Sigmoid colon (tissue), 4 donors: ENCODE measurements at regions not wholly inside any gene's neighbourhood (a gene's known extent, or its start where the extent isn't known, plus 50 kb on each side); places are given as distances from the start of the nearest gene placed in this dataset.

Experiments used
- CTCF ChIP-seq, 4 experiments: fragments of 450-650 bp in 3 of 4; fragments of 200-600 bp in 1 of 4; IDR thresholded peaks; one replicate each; pipeline ENCODE4 v1.5.1; 2016 to 2019; ENCODE audit warnings: antibody characterized with exemption in 4 of 4, mild to moderate bottlenecking in 3 of 4, moderate library complexity in 2 of 4
- EP300 ChIP-seq, 4 donors: sonication (generic); formaldehyde crosslinking; IDR thresholded peaks; one replicate each; pipeline ENCODE4 v1.6.1; 2017; ENCODE audit warnings: antibody characterized with exemption in 4 of 4
- POLR2A ChIP-seq, 2 donors: fragments of 450-650 bp; IDR thresholded peaks; one replicate each; pipeline ENCODE4 v1.6.1; 2016; ENCODE audit warnings: antibody characterized with exemption in 2 of 2, mild to moderate bottlenecking in 2 of 2, moderate library complexity in 2 of 2
- POLR2AphosphoS5 ChIP-seq, 4 donors: sonication (generic); formaldehyde crosslinking; IDR thresholded peaks; one replicate each; pipeline ENCODE4 v1.6.1; 2017; ENCODE audit warnings: antibody characterized with exemption in 4 of 4

GRCh38 chr4:54813674-54814073 lies 155.9 kb downstream of the KIT start:
- TF ChIP-seq CTCF (IDR thresholded peaks at IDR 0.05) (no peak), POLR2A (IDR thresholded peaks at IDR 0.05) (no peak), POLR2AphosphoS5 (IDR thresholded peaks at IDR 0.05) (no peak), EP300 (IDR thresholded peaks at IDR 0.05) (no peak)
